Panc1 (cell line): ENCODE measurements at regions not wholly inside any gene's neighbourhood (a gene's known extent, or its start where the extent isn't known, plus 50 kb on each side); places are given as distances from the start of the nearest gene placed in this dataset.

ENCODE experiments used
- ATAC-seq: fragments of 200-7000 bp; cut with Tn5 transposase; 2 replicates; pipeline ENCODE4 v1.9.1; 2020; ENCODE audit warnings: mild to moderate bottlenecking, moderate library complexity
- BruUV-seq: library from RNA; stranded (reverse); fragments of 400-500 nt; replicated peaks from 2 replicates; lab custom pipeline; 2021; lab: Mats Ljungman, UMichigan
- CTCF ChIA-PET: fragments of 300-600 bp; sonication (Branson Sonifier 250); formaldehyde crosslinking; loops from one replicate; lab custom pipeline; 2022; ENCODE audit warnings: antibody characterized with exemption; lab: Charles Lee
- POLR2A ChIA-PET: fragments of 300-600 bp; sonication (Branson Sonifier 250); formaldehyde crosslinking; loops from one replicate; lab custom pipeline; 2022; ENCODE audit warnings: antibody characterized with exemption; lab: Charles Lee
- DNase-seq: peaks from one replicate; pipeline ENCODE4 v3.0.0-alpha.2; 2010; ENCODE audit warnings: low read depth, low spot score
- H3K27ac ChIP-seq: 2 replicates; pipeline ENCODE4 v1.5.1; 2011; ENCODE audit warnings: mild to moderate bottlenecking, low read length, inconsistent platforms
- H3K27me3 ChIP-seq: fragments of 200-500 bp; sonication (Bioruptor generic); 2 replicates; pipeline ENCODE4 v1.6.0; 2014; ENCODE audit warnings: low read length, inconsistent platforms; ENCODE audit not compliant: control insufficient read depth, insufficient read depth
- H3K36me3 ChIP-seq: fragments of 200-500 bp; sonication (Bioruptor generic); 2 replicates; pipeline ENCODE4 v1.5.1; 2014; ENCODE audit warnings: inconsistent platforms, mild to moderate bottlenecking, low read length, moderate library complexity; ENCODE audit not compliant: control insufficient read depth, insufficient read depth
- H3K4me1 ChIP-seq: 2 replicates; pipeline ENCODE4 v1.5.1; 2011; ENCODE audit warnings: inconsistent platforms, mild to moderate bottlenecking, low read length, moderate library complexity; ENCODE audit not compliant: control insufficient read depth, insufficient read depth
- H3K4me3 ChIP-seq, 2 experiments: 2 replicates each; pipeline ENCODE4 v1.5.1; 2011 to 2012; ENCODE audit warnings: low read depth in 2 of 2, low read length in 2 of 2, mild to moderate bottlenecking in 2 of 2, inconsistent platforms in 1 of 2, moderate library complexity in 1 of 2
- H3K9me3 ChIP-seq: fragments of 200-500 bp; sonication (Bioruptor generic); 2 replicates; pipeline ENCODE4 v1.5.1; 2014; ENCODE audit warnings: low read depth, mild to moderate bottlenecking, inconsistent platforms, low read length, moderate library complexity; ENCODE audit not compliant: control insufficient read depth, insufficient read depth
- POLR2AphosphoS5 ChIP-seq: IDR thresholded peaks from 2 replicates; pipeline ENCODE4 v1.6.1; 2012; ENCODE audit warnings: mild to moderate bottlenecking, low read depth, low read length, moderate library complexity
- REST ChIP-seq, 2 experiments: IDR thresholded peaks; 2 replicates each; pipeline ENCODE4 v1.6.1; 2011 to 2012; ENCODE audit warnings: low read depth in 2 of 2, control low read depth in 1 of 2, low read length in 1 of 2, mild to moderate bottlenecking in 1 of 2, moderate library complexity in 1 of 2; ENCODE audit not compliant: insufficient read depth in 1 of 2
- SIN3A ChIP-seq: IDR thresholded peaks from 2 replicates; pipeline ENCODE4 v1.6.1; 2012; ENCODE audit warnings: low read depth, mild to moderate bottlenecking, low read length, moderate library complexity, borderline replicate concordance; ENCODE audit not compliant: insufficient read depth
- TCF7L2 ChIP-seq: IDR thresholded peaks from 2 replicates; pipeline ENCODE4 v1.6.1; 2011; ENCODE audit warnings: mild to moderate bottlenecking, low read depth, low read length, inconsistent platforms
- in situ Hi-C: cut with HindIII; loops from 2 replicates; pipeline ENCODE4 v1.10.0; 2016; ENCODE audit warnings: low sequenced_read_pairs, low pct_unique_long_range_greater_than_20kb
- intact Hi-C: fragments of 100-400 bp; cut with micrococcal nuclease; formaldehyde crosslinking; loops from one replicate; pipeline ENCODE4 v1.10.0; 2022; ENCODE audit not compliant: unreplicated experiment
- TF ChIP-seq, protein P1 (sequence below): fragments of 450-650 bp; IDR thresholded peaks from 2 replicates; pipeline ENCODE4 v1.5.1; 2017; ENCODE audit warnings: mild to moderate bottlenecking

DNA sequence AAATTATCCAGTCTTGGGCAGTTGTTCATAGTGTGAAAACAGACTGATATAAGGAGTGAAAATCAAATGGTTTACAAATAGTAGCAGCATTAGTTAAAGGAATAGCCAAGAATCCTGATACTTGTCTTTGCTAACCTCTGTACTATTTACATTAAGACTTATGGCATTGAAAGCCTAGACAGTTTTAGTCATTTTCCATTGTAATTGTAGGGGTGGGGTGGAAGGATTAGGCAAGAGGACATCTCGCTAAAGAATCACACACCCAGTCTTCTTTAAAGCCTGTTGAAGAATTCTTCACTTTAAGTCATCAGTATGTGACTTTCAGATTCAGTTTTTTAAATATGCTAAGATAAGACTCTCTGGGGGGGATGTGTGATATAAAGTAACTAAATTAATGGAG is 207.5 kb upstream of the PHACTR1 start:
- H3K27me3 ChIP-seq: no peaks in the 10 kb centered on the region
- H3K36me3 ChIP-seq: no peaks in the 10 kb centered on the region
- BruUV-seq: no TSS peak
- H3K4me1 ChIP-seq: no peaks in the 10 kb centered on the region
- intact Hi-C loops (no loop called here), in situ Hi-C loops (no loop called here)
- ChIA-PET CTCF (no interaction called here), POLR2A (no interaction called here)
- no peak for ATAC-seq
- TF ChIP-seq SIN3A (no peak), POLR2AphosphoS5 (no peak), REST (IDR thresholded peaks at IDR 0.05; ENCODE audit: insufficient read depth in 1 of 2, low read depth in 2 of 2, low read length in 1 of 2) (no peak), TCF7L2 (no peak)
- TF ChIP-seq, protein P1, sequence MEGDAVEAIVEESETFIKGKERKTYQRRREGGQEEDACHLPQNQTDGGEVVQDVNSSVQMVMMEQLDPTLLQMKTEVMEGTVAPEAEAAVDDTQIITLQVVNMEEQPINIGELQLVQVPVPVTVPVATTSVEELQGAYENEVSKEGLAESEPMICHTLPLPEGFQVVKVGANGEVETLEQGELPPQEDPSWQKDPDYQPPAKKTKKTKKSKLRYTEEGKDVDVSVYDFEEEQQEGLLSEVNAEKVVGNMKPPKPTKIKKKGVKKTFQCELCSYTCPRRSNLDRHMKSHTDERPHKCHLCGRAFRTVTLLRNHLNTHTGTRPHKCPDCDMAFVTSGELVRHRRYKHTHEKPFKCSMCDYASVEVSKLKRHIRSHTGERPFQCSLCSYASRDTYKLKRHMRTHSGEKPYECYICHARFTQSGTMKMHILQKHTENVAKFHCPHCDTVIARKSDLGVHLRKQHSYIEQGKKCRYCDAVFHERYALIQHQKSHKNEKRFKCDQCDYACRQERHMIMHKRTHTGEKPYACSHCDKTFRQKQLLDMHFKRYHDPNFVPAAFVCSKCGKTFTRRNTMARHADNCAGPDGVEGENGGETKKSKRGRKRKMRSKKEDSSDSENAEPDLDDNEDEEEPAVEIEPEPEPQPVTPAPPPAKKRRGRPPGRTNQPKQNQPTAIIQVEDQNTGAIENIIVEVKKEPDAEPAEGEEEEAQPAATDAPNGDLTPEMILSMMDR: no peak
- H3K27ac ChIP-seq: no peak overlapping the region
- no peak for DNase-seq
- H3K9me3 ChIP-seq: no peaks in the 10 kb centered on the region
- no peak overlapping the region for H3K4me3 ChIP-seq

DNA sequence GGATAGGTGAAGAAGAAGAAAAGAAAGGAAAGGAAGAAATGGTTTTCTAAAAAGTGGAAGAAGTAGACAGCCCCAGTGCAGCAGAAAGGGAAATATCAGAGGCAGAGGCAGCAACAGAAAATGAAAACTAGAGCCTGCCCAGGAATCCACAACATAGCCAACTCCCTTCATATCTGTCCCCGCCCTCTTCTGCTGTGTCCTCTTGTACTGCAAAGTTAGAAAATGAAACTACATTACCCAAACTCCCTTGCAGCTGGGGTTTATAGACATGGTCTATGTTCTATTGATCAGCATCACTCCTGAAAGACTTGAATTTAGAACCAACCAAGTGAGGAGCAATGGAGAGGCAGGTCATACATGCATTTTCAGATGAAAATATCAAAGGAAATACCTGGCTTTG is 200.5 kb upstream of the PHACTR1 start:
- Histone ChIP-seq H3K9me3 (no peaks in the 10 kb centered on the region), H3K27ac (no peak overlapping the region), H3K4me1 (no peaks in the 10 kb centered on the region), H3K4me3 (no peak overlapping the region), H3K27me3 (no peaks in the 10 kb centered on the region), H3K36me3 (no peaks in the 10 kb centered on the region)
- ChIA-PET CTCF (no interaction called here), POLR2A (no interaction called here)
- ATAC-seq (0 out of 2 replicates have a peak, but pooled peaks have one; percentile 53), DNase-seq (no peak)
- intact Hi-C loops (no loop called here), in situ Hi-C loops (no loop called here)
- no peak for TF ChIP-seq SIN3A
- no TSS peak for BruUV-seq

DNA sequence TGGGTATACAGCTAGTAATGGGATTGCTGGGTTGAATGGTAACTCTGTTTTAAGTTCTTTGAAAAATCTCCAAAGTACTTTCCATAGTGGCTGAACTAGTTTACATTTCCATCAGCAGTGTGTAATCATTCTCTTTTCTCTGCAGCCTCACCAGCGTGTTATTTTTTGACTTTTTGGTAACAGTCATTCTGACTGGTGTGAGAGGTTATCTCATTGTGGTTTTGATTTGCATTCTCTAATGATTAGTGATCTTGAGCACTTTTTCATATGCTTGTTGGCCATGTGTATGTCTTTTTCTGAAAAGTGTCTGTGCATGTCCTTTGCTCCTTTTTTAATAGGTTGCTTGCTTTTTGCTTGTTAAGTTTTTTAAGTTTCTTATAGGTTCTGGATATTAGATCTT is 194.2 kb upstream of the PHACTR1 start:
- ATAC-seq (no peak), DNase-seq (no peak)
- no peaks in the 10 kb centered on the region for H3K4me1 ChIP-seq
- no peak overlapping the region for H3K27ac ChIP-seq
- ChIA-PET CTCF (no interaction called here), POLR2A (no interaction called here)
- intact Hi-C loops (no loop called here), in situ Hi-C loops (no loop called here)
- TF ChIP-seq POLR2AphosphoS5 (no peak), TCF7L2 (no peak), REST (IDR thresholded peaks at IDR 0.05; ENCODE audit: insufficient read depth in 1 of 2, low read depth in 2 of 2, low read length in 1 of 2) (no peak), SIN3A (no peak)
- TF ChIP-seq, protein P1: no peak
- H3K4me3 ChIP-seq: no peak overlapping the region
- no peaks in the 10 kb centered on the region for H3K9me3 ChIP-seq
- BruUV-seq: no TSS peak
- H3K27me3 ChIP-seq: no peaks in the 10 kb centered on the region
- H3K36me3 ChIP-seq: no peaks in the 10 kb centered on the region
